Hematopoietic multipotent progenitor cell treated with erythropoietin and hydrocortisone succinate and interleukin-3 and kit ligand, for 6 days (in vitro differentiated cells): ENCODE measurements at regions not wholly inside any gene's neighbourhood (a gene's known extent, or its start where the extent isn't known, plus 50 kb on each side); places are given as distances from the start of the nearest gene placed in this dataset.

Experiments used
- DNase-seq: peaks from one replicate; pipeline ENCODE4 v3.0.0-alpha.2; 2015

- no peak for DNase-seq
Observed at GRCh38 chr5:103461243-103461642, 101.3 kb downstream of the NUDT12 start.

GRCh38 chr5:103458497-103459040 is 104.0 kb downstream of the NUDT12 start:
- no peak for DNase-seq

- DNase-seq: no peak
Observed at GRCh38 chr5:103456476-103456875, 106.1 kb downstream of the NUDT12 start.

- DNase-seq: no peak
Observed at GRCh38 chr5:103455796-103456195, 106.8 kb downstream of the NUDT12 start.

- peak; percentile 21 for DNase-seq
Observed at GRCh38 chr5:103454770-103455169, 107.8 kb downstream of the NUDT12 start.

- no peak for DNase-seq
Observed at GRCh38 chr5:103452666-103453065, 109.9 kb downstream of the NUDT12 start.

GRCh38 chr5:103452089-103452488 is 110.5 kb downstream of the NUDT12 start:
- DNase-seq: no peak

- DNase-seq: no peak
Observed at GRCh38 chr5:103451261-103451660, 111.3 kb downstream of the NUDT12 start.

- no peak for DNase-seq
Observed at GRCh38 chr5:103450333-103451061, 112.1 kb downstream of the NUDT12 start.

GRCh38 chr5:103446813-103447212 is 115.8 kb downstream of the NUDT12 start:
- DNase-seq: no peak

GRCh38 chr5:103445426-103446035 is 117.1 kb downstream of the NUDT12 start:
- DNase-seq: no peak

GRCh38 chr5:103444333-103445038 is 118.1 kb downstream of the NUDT12 start:
- DNase-seq: peak; percentile 52

GRCh38 chr5:103442750-103443149 is 119.8 kb downstream of the NUDT12 start:
- DNase-seq: no peak

GRCh38 chr5:103441523-103441922 is 121.1 kb downstream of the NUDT12 start:
- peak; percentile 55 for DNase-seq

GRCh38 chr5:103439007-103439406 is 123.6 kb downstream of the NUDT12 start:
- DNase-seq: no peak

- no peak for DNase-seq
Observed at GRCh38 chr5:103436656-103437055, 125.9 kb downstream of the NUDT12 start.

GRCh38 chr5:103436112-103436511 is 126.5 kb downstream of the NUDT12 start:
- no peak for DNase-seq

GRCh38 chr5:103435136-103435889 is 127.3 kb downstream of the NUDT12 start:
- no peak for DNase-seq

- DNase-seq: no peak
Observed at GRCh38 chr5:103434057-103434456, 128.5 kb downstream of the NUDT12 start.

- DNase-seq: no peak
Observed at GRCh38 chr5:103433211-103433610, 129.4 kb downstream of the NUDT12 start.

GRCh38 chr5:103428923-103429322 is 133.7 kb downstream of the NUDT12 start:
- no peak for DNase-seq

GRCh38 chr5:103428411-103428871 is 134.1 kb downstream of the NUDT12 start:
- DNase-seq: no peak

- DNase-seq: no peak
Observed at GRCh38 chr5:103427326-103427725, 135.3 kb downstream of the NUDT12 start.
